ENCODE measurements at regions not wholly inside any gene's neighbourhood (a gene's known extent, or its start where the extent isn't known, plus 50 kb on each side); places are given as distances from the start of the nearest gene placed in this dataset.

GRCh38 chr18:43486462-43486861, 209.2 kb upstream of the SYT4 start:
- no peak for DNase-seq (ENCODE audit: low read depth, low spot score)
- Histone ChIP-seq H3K79me2 (ENCODE audit: control insufficient read depth, insufficient read depth, low read length) (no peaks in the 10 kb centered on the region), H2AFZ (ENCODE audit: control insufficient read depth, low read length) (no peak overlapping the region), H3K9me3 (ENCODE audit: control insufficient read depth, low read depth, low read length) (peaks cover 4% of the 10 kb centered on the region), H3K27me3 (ENCODE audit: control insufficient read depth, extremely low read depth, insufficient read depth, low read length) (no peaks in the 10 kb centered on the region), H3K4me1 (ENCODE audit: control insufficient read depth, extremely low read depth, insufficient read depth, low read length) (no peaks in the 10 kb centered on the region), H3K9ac (ENCODE audit: control insufficient read depth, extremely low read depth, insufficient read depth, low read length) (no peak overlapping the region), H4K20me1 (ENCODE audit: control insufficient read depth, extremely low read depth, insufficient read depth, low read length) (no peaks in the 10 kb centered on the region), H3K27ac (ENCODE audit: control insufficient read depth, insufficient read depth, low read length) (no peak overlapping the region), H3K4me2 (ENCODE audit: control insufficient read depth, extremely low read depth, insufficient read depth, low read depth, low read length) (no peak overlapping the region), H3K9me1 (ENCODE audit: control insufficient read depth, extremely low read depth, insufficient read depth, low read length) (no peaks in the 10 kb centered on the region), H3K4me3 (ENCODE audit: control insufficient read depth in 2 of 3, extremely low read depth in 1 of 3, insufficient read depth in 2 of 3, low read depth in 1 of 3, low read length in 3 of 3) (no peak overlapping the region), H3K36me3 (ENCODE audit: control insufficient read depth in 2 of 2, extremely low read depth in 1 of 2, insufficient read depth in 2 of 2, low read length in 2 of 2) (no peaks in the 10 kb centered on the region)
- TF ChIP-seq EZH2 (IDR thresholded peaks at IDR 0.05; ENCODE audit: low read length), result no peak
- TF ChIP-seq, protein P1, sequence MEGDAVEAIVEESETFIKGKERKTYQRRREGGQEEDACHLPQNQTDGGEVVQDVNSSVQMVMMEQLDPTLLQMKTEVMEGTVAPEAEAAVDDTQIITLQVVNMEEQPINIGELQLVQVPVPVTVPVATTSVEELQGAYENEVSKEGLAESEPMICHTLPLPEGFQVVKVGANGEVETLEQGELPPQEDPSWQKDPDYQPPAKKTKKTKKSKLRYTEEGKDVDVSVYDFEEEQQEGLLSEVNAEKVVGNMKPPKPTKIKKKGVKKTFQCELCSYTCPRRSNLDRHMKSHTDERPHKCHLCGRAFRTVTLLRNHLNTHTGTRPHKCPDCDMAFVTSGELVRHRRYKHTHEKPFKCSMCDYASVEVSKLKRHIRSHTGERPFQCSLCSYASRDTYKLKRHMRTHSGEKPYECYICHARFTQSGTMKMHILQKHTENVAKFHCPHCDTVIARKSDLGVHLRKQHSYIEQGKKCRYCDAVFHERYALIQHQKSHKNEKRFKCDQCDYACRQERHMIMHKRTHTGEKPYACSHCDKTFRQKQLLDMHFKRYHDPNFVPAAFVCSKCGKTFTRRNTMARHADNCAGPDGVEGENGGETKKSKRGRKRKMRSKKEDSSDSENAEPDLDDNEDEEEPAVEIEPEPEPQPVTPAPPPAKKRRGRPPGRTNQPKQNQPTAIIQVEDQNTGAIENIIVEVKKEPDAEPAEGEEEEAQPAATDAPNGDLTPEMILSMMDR (optimal IDR thresholded peaks at IDR 0.05 in 1 of 3, IDR thresholded peaks at IDR 0.05 in 1 of 3, conservative IDR thresholded peaks at IDR 0.05 in 1 of 3; ENCODE audit: extremely low read depth in 1 of 3, insufficient read depth in 2 of 3, low read length in 3 of 3), result no peak
- dilution Hi-C loops (cut with MboI; ENCODE audit: extremely low pct_ligation_motif_present, low sequenced_read_pairs), result no loop called here
- FAIRE-seq, result no peak

GRCh38 chr18:43501099-43501498, 223.8 kb upstream of the SYT4 start:
- H3K27ac ChIP-seq (ENCODE audit: control insufficient read depth, insufficient read depth, low read length), result no peak overlapping the region
- dilution Hi-C loops (cut with MboI; ENCODE audit: extremely low pct_ligation_motif_present, low sequenced_read_pairs), result no loop called here
- H3K4me2 ChIP-seq (ENCODE audit: control insufficient read depth, extremely low read depth, insufficient read depth, low read depth, low read length), result no peak overlapping the region
- no peaks in the 10 kb centered on the region for H3K4me1 ChIP-seq (ENCODE audit: control insufficient read depth, extremely low read depth, insufficient read depth, low read length)
- TF ChIP-seq, protein P1 (optimal IDR thresholded peaks at IDR 0.05 in 1 of 3, IDR thresholded peaks at IDR 0.05 in 1 of 3, conservative IDR thresholded peaks at IDR 0.05 in 1 of 3; ENCODE audit: extremely low read depth in 1 of 3, insufficient read depth in 2 of 3, low read length in 3 of 3), result no peak
- TF ChIP-seq EZH2 (IDR thresholded peaks at IDR 0.05; ENCODE audit: low read length), result no peak
- no peaks in the 10 kb centered on the region for H3K27me3 ChIP-seq (ENCODE audit: control insufficient read depth, extremely low read depth, insufficient read depth, low read length)
- no peaks in the 10 kb centered on the region for H4K20me1 ChIP-seq (ENCODE audit: control insufficient read depth, extremely low read depth, insufficient read depth, low read length)
- no peaks in the 10 kb centered on the region for H3K9me3 ChIP-seq (ENCODE audit: control insufficient read depth, low read depth, low read length)
- H3K9ac ChIP-seq (ENCODE audit: control insufficient read depth, extremely low read depth, insufficient read depth, low read length), result no peak overlapping the region
- FAIRE-seq (no peak), DNase-seq (ENCODE audit: low read depth, low spot score) (no peak)
- H3K79me2 ChIP-seq (ENCODE audit: control insufficient read depth, insufficient read depth, low read length), result no peaks in the 10 kb centered on the region
- H3K9me1 ChIP-seq (ENCODE audit: control insufficient read depth, extremely low read depth, insufficient read depth, low read length), result no peaks in the 10 kb centered on the region
- no peaks in the 10 kb centered on the region for H3K36me3 ChIP-seq (ENCODE audit: control insufficient read depth in 2 of 2, extremely low read depth in 1 of 2, insufficient read depth in 2 of 2, low read length in 2 of 2)
- no peak overlapping the region for H2AFZ ChIP-seq (ENCODE audit: control insufficient read depth, low read length)
- no peak overlapping the region for H3K4me3 ChIP-seq (ENCODE audit: control insufficient read depth in 2 of 3, extremely low read depth in 1 of 3, insufficient read depth in 2 of 3, low read depth in 1 of 3, low read length in 3 of 3)

Measured in keratinocyte (primary cell).